GM12864 (cell line): ENCODE measurements at regions not wholly inside any gene's neighbourhood (a gene's known extent, or its start where the extent isn't known, plus 50 kb on each side); places are given as distances from the start of the nearest gene placed in this dataset.

Experiments used
- DNase-seq: peaks from one replicate; pipeline ENCODE4 v3.0.0-alpha.2; 2011; ENCODE audit warnings: low read depth
- H3K4me3 ChIP-seq: 2 replicates; pipeline ENCODE4 v1.5.1; 2011; ENCODE audit warnings: mild to moderate bottlenecking, low read depth, low read length, control low read depth
- TF ChIP-seq, protein P1 (sequence below): IDR thresholded peaks from 2 replicates; pipeline ENCODE4 v1.5.1; 2011; ENCODE audit warnings: low read depth, mild to moderate bottlenecking, moderate library complexity, low read length, control low read depth, inconsistent platforms; ENCODE audit errors: missing control alignments

DNA sequence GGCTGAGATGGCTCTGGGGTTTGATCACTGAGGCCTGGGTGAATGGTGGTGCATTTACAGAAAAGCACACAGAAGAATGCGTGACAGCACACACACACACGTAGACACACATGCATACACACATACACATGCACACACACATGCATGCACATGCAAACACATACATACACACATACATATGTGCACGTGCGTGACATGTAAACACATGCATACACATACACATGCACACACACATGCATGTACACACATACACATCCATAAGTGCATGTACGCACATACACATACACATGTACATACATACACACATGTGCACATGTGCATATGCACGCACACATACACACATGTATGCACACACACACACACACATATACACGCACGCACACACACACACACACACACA is 108.4 kb downstream of the AIPL1 start:
- TF ChIP-seq, protein P1, sequence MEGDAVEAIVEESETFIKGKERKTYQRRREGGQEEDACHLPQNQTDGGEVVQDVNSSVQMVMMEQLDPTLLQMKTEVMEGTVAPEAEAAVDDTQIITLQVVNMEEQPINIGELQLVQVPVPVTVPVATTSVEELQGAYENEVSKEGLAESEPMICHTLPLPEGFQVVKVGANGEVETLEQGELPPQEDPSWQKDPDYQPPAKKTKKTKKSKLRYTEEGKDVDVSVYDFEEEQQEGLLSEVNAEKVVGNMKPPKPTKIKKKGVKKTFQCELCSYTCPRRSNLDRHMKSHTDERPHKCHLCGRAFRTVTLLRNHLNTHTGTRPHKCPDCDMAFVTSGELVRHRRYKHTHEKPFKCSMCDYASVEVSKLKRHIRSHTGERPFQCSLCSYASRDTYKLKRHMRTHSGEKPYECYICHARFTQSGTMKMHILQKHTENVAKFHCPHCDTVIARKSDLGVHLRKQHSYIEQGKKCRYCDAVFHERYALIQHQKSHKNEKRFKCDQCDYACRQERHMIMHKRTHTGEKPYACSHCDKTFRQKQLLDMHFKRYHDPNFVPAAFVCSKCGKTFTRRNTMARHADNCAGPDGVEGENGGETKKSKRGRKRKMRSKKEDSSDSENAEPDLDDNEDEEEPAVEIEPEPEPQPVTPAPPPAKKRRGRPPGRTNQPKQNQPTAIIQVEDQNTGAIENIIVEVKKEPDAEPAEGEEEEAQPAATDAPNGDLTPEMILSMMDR: no peak
- no peak for DNase-seq
- H3K4me3 ChIP-seq: no peak overlapping the region

GRCh38 chr17:6325741-6326140 is 109.2 kb downstream of the AIPL1 start:
- no peak overlapping the region for H3K4me3 ChIP-seq
- TF ChIP-seq, protein P1: no peak
- no peak for DNase-seq

GRCh38 chr17:6325051-6325450 is 109.9 kb downstream of the AIPL1 start:
- TF ChIP-seq, protein P1: no peak
- no peak for DNase-seq
- H3K4me3 ChIP-seq: no peak overlapping the region

GRCh38 chr17:6323626-6324356 is 111.1 kb downstream of the AIPL1 start:
- TF ChIP-seq, protein P1: no peak
- no peak overlapping the region for H3K4me3 ChIP-seq
- no peak for DNase-seq

DNA sequence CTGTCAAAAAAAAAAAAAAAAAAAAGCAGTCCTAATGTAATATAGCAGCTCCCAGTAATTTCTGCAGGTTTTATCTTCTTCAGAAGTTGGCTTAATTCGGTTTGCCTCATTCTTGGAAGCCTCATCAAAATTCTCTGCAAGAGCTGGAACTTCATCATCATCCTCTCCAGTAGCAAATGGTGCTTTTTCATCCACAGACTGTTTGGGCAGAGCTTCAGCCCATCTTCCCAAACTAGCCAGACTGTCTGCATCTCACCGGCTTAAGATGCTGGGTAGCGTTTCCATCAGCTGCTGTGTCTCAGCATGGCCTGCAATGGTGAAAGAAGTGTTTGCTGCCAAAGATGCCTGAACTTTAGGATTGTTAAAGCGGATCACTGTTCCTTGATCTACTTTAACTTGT is 112.6 kb downstream of the AIPL1 start:
- TF ChIP-seq, protein P1: no peak
- H3K4me3 ChIP-seq: no peak overlapping the region
- no peak for DNase-seq

DNA sequence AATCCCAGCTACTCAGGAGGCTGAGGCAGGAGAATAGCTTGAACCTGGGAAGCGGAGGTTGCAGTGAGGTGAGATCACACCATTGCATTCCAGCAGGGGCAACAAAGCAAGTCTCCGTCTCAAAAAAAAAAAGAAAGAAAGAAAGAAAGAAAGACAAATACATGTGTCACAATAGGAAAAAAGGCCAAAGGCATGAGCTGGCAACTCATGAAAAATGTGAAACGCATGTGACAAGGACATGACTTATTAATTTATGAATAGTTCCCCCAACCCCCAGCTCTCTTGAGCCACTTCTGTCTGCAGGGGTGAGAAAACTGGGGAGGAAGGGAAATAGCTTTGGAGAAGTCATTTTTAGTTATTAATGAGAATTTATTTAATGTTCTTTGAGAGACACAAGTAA is 120.6 kb downstream of the AIPL1 start:
- H3K4me3 ChIP-seq: no peak overlapping the region
- DNase-seq: no peak
- TF ChIP-seq, protein P1: no peak

- no peak for DNase-seq
- TF ChIP-seq, protein P1: no peak
- no peak overlapping the region for H3K4me3 ChIP-seq
These were observed 121.1 kb downstream of the AIPL1 start for GRCh38 chr17:6313835-6314234.
